ENCODE measurements at regions not wholly inside any gene's neighbourhood (a gene's known extent, or its start where the extent isn't known, plus 50 kb on each side); places are given as distances from the start of the nearest gene placed in this dataset.

GRCh38 chr4:129682586-129682985, 586.6 kb downstream of the C4orf33 start:
- H3K27me3 ChIP-seq (ENCODE audit: control insufficient read depth, insufficient read depth, low read length) = no peaks in the 10 kb centered on the region
- no peak overlapping the region for H2AFZ ChIP-seq (ENCODE audit: low read length)
- no peaks in the 10 kb centered on the region for H4K20me1 ChIP-seq (ENCODE audit: control insufficient read depth, extremely low read depth, insufficient read depth, low read length)
- no peak overlapping the region for H3K9ac ChIP-seq (ENCODE audit: insufficient read depth, low read length)
- DNase-seq (ENCODE audit: low read depth in 2 of 2) = no peak
- no peaks in the 10 kb centered on the region for H3K4me1 ChIP-seq (ENCODE audit: control insufficient read depth, extremely low read depth, insufficient read depth, low read length)
- H3K36me3 ChIP-seq (ENCODE audit: control insufficient read depth, insufficient read depth, low read length) = no peaks in the 10 kb centered on the region
- H3K4me3 ChIP-seq (replicated peaks in 1 of 4; ENCODE audit: control extremely low read depth in 1 of 4, insufficient read depth in 1 of 4, low read depth in 3 of 4, low read length in 4 of 4) = no peak overlapping the region
- H3K79me2 ChIP-seq (ENCODE audit: control insufficient read depth, insufficient read depth, low read length) = no peaks in the 10 kb centered on the region
- no peak for TF ChIP-seq EZH2 (IDR thresholded peaks at IDR 0.05; ENCODE audit: low read length, missing control alignments)
- TF ChIP-seq, protein P1, sequence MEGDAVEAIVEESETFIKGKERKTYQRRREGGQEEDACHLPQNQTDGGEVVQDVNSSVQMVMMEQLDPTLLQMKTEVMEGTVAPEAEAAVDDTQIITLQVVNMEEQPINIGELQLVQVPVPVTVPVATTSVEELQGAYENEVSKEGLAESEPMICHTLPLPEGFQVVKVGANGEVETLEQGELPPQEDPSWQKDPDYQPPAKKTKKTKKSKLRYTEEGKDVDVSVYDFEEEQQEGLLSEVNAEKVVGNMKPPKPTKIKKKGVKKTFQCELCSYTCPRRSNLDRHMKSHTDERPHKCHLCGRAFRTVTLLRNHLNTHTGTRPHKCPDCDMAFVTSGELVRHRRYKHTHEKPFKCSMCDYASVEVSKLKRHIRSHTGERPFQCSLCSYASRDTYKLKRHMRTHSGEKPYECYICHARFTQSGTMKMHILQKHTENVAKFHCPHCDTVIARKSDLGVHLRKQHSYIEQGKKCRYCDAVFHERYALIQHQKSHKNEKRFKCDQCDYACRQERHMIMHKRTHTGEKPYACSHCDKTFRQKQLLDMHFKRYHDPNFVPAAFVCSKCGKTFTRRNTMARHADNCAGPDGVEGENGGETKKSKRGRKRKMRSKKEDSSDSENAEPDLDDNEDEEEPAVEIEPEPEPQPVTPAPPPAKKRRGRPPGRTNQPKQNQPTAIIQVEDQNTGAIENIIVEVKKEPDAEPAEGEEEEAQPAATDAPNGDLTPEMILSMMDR (conservative IDR thresholded peaks at IDR 0.05 in 1 of 2, IDR thresholded peaks at IDR 0.05 in 1 of 2; ENCODE audit: low read depth in 1 of 2, low read length in 2 of 2) = no peak
- H3K4me2 ChIP-seq (ENCODE audit: extremely low read depth, insufficient read depth, low read length) = no peak overlapping the region
- no peak overlapping the region for H3K27ac ChIP-seq (ENCODE audit: insufficient read depth, low read length)
- H3K9me3 ChIP-seq (ENCODE audit: control insufficient read depth, insufficient read depth, low read depth, low read length) = no peaks in the 10 kb centered on the region

- Histone ChIP-seq H3K36me3 (ENCODE audit: control insufficient read depth, insufficient read depth, low read length) (no peaks in the 10 kb centered on the region), H3K9ac (ENCODE audit: insufficient read depth, low read length) (no peak overlapping the region), H4K20me1 (ENCODE audit: control insufficient read depth, extremely low read depth, insufficient read depth, low read length) (no peaks in the 10 kb centered on the region), H3K9me3 (ENCODE audit: control insufficient read depth, insufficient read depth, low read depth, low read length) (no peaks in the 10 kb centered on the region), H3K27ac (ENCODE audit: insufficient read depth, low read length) (no peak overlapping the region), H3K4me3 (replicated peaks in 1 of 4; ENCODE audit: control extremely low read depth in 1 of 4, insufficient read depth in 1 of 4, low read depth in 3 of 4, low read length in 4 of 4) (no peak overlapping the region), H3K4me1 (ENCODE audit: control insufficient read depth, extremely low read depth, insufficient read depth, low read length) (no peaks in the 10 kb centered on the region), H2AFZ (ENCODE audit: low read length) (no peak overlapping the region), H3K79me2 (ENCODE audit: control insufficient read depth, insufficient read depth, low read length) (no peaks in the 10 kb centered on the region), H3K4me2 (ENCODE audit: extremely low read depth, insufficient read depth, low read length) (no peak overlapping the region), H3K27me3 (ENCODE audit: control insufficient read depth, insufficient read depth, low read length) (no peaks in the 10 kb centered on the region)
- TF ChIP-seq, protein P1 (conservative IDR thresholded peaks at IDR 0.05 in 1 of 2, IDR thresholded peaks at IDR 0.05 in 1 of 2; ENCODE audit: low read depth in 1 of 2, low read length in 2 of 2) = no peak
- TF ChIP-seq EZH2 (IDR thresholded peaks at IDR 0.05; ENCODE audit: low read length, missing control alignments) = no peak
- DNase-seq (ENCODE audit: low read depth in 2 of 2) = no peak
Observed at GRCh38 chr4:129707949-129708348, 612.0 kb downstream of the C4orf33 start.

- H3K36me3 ChIP-seq (ENCODE audit: control insufficient read depth, insufficient read depth, low read length) = no peaks in the 10 kb centered on the region
- no peaks in the 10 kb centered on the region for H3K79me2 ChIP-seq (ENCODE audit: control insufficient read depth, insufficient read depth, low read length)
- no peaks in the 10 kb centered on the region for H4K20me1 ChIP-seq (ENCODE audit: control insufficient read depth, extremely low read depth, insufficient read depth, low read length)
- no peaks in the 10 kb centered on the region for H3K9me3 ChIP-seq (ENCODE audit: control insufficient read depth, insufficient read depth, low read depth, low read length)
- TF ChIP-seq, protein P1 (conservative IDR thresholded peaks at IDR 0.05 in 1 of 2, IDR thresholded peaks at IDR 0.05 in 1 of 2; ENCODE audit: low read depth in 1 of 2, low read length in 2 of 2) = no peak
- no peak for TF ChIP-seq EZH2 (IDR thresholded peaks at IDR 0.05; ENCODE audit: low read length, missing control alignments)
- H2AFZ ChIP-seq (ENCODE audit: low read length) = no peak overlapping the region
- H3K4me2 ChIP-seq (ENCODE audit: extremely low read depth, insufficient read depth, low read length) = no peak overlapping the region
- no peaks in the 10 kb centered on the region for H3K4me1 ChIP-seq (ENCODE audit: control insufficient read depth, extremely low read depth, insufficient read depth, low read length)
- H3K27ac ChIP-seq (ENCODE audit: insufficient read depth, low read length) = no peak overlapping the region
- H3K9ac ChIP-seq (ENCODE audit: insufficient read depth, low read length) = no peak overlapping the region
- H3K4me3 ChIP-seq (replicated peaks in 1 of 4; ENCODE audit: control extremely low read depth in 1 of 4, insufficient read depth in 1 of 4, low read depth in 3 of 4, low read length in 4 of 4) = no peak overlapping the region
- no peaks in the 10 kb centered on the region for H3K27me3 ChIP-seq (ENCODE audit: control insufficient read depth, insufficient read depth, low read length)
- DNase-seq (ENCODE audit: low read depth in 2 of 2) = no peak
Observed at GRCh38 chr4:129708784-129709183, 612.8 kb downstream of the C4orf33 start.

Measured in fibroblast of lung (primary cell).